Peyer's patch (tissue), 4 donors: ENCODE measurements at regions not wholly inside any gene's neighbourhood (a gene's known extent, or its start where the extent isn't known, plus 50 kb on each side); places are given as distances from the start of the nearest gene placed in this dataset.

ENCODE experiments used
- DNase-seq, 3 donors: peaks; one replicate each; pipeline ENCODE4 v3.0.0-alpha.2; 2017 to 2019
- H3K27ac ChIP-seq, 4 donors: fragments of 200-600 bp; sonication (generic); one replicate each; pipeline ENCODE4 v1.5.1; 2016 to 2019
- H3K27me3 ChIP-seq, 2 donors: fragments of 200-600 bp; sonication (generic); one replicate each; pipeline ENCODE4 v1.5.1; 2019
- H3K36me3 ChIP-seq, 3 donors: fragments of 200-600 bp; sonication (generic); one replicate each; pipeline ENCODE4 v1.5.1; 2016 to 2019
- H3K4me1 ChIP-seq, 4 donors: fragments of 200-600 bp; sonication (generic); one replicate each; pipeline ENCODE4 v1.5.1; 2016 to 2019
- H3K4me3 ChIP-seq, 4 donors: fragments of 200-600 bp; sonication (generic); 1 replicate in 3 of 4; 2 replicates in 1 of 4; pipeline ENCODE4 v1.5.1; 2016 to 2019; ENCODE audit warnings: mild to moderate bottlenecking in 1 of 4
- H3K9me3 ChIP-seq, 4 donors: fragments of 200-600 bp; sonication (generic); one replicate each; pipeline ENCODE4 v1.5.1; 2016 to 2019; ENCODE audit warnings: mild to moderate bottlenecking in 1 of 4
- POLR2A ChIP-seq, 2 donors: fragments of 450-650 bp; IDR thresholded peaks; one replicate each; pipeline ENCODE4 v1.5.1; 2017; ENCODE audit warnings: antibody characterized with exemption in 2 of 2, mild to moderate bottlenecking in 2 of 2, moderate library complexity in 2 of 2
- TF ChIP-seq, protein P1 (sequence below), 6 experiments: fragments of 450-650 bp in 4 of 6; fragments of 200-600 bp in 2 of 6; sonication (generic) in 1 of 6; IDR thresholded peaks; one replicate each; pipeline ENCODE4 v1.5.1; 2017 to 2019; ENCODE audit warnings: antibody characterized with exemption in 6 of 6, mild to moderate bottlenecking in 3 of 6, moderate library complexity in 1 of 6

GRCh38 chr10:42732266-42732665, 50.3 kb upstream of the BMS1 start:
- TF ChIP-seq POLR2A (IDR thresholded peaks at IDR 0.05): no peak
- TF ChIP-seq, protein P1, sequence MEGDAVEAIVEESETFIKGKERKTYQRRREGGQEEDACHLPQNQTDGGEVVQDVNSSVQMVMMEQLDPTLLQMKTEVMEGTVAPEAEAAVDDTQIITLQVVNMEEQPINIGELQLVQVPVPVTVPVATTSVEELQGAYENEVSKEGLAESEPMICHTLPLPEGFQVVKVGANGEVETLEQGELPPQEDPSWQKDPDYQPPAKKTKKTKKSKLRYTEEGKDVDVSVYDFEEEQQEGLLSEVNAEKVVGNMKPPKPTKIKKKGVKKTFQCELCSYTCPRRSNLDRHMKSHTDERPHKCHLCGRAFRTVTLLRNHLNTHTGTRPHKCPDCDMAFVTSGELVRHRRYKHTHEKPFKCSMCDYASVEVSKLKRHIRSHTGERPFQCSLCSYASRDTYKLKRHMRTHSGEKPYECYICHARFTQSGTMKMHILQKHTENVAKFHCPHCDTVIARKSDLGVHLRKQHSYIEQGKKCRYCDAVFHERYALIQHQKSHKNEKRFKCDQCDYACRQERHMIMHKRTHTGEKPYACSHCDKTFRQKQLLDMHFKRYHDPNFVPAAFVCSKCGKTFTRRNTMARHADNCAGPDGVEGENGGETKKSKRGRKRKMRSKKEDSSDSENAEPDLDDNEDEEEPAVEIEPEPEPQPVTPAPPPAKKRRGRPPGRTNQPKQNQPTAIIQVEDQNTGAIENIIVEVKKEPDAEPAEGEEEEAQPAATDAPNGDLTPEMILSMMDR (IDR thresholded peaks at IDR 0.05): no peak
- H3K27me3 ChIP-seq: no peaks in the 10 kb centered on the region
- no peaks in the 10 kb centered on the region for H3K9me3 ChIP-seq
- H3K36me3 ChIP-seq: no peaks in the 10 kb centered on the region
- no peak for DNase-seq
- no peak overlapping the region for H3K4me3 ChIP-seq
- no peaks in the 10 kb centered on the region for H3K4me1 ChIP-seq
- no peak overlapping the region for H3K27ac ChIP-seq
